ENCODE measurements at regions not wholly inside any gene's neighbourhood (a gene's known extent, or its start where the extent isn't known, plus 50 kb on each side); places are given as distances from the start of the nearest gene placed in this dataset.

- H3K79me2 ChIP-seq (ENCODE audit: low read depth) = no peaks in the 10 kb centered on the region
- H3K9me3 ChIP-seq (ENCODE audit: insufficient read depth, low read depth) = no peaks in the 10 kb centered on the region
- no peaks in the 10 kb centered on the region for H3K36me3 ChIP-seq (ENCODE audit: low read depth)
- no peak overlapping the region for H3K4me2 ChIP-seq
- H3K4me3 ChIP-seq = no peak overlapping the region
- no peaks in the 10 kb centered on the region for H4K20me1 ChIP-seq (ENCODE audit: insufficient read depth)
- H3K27me3 ChIP-seq (ENCODE audit: insufficient read depth, low read depth) = no peaks in the 10 kb centered on the region
- no peak overlapping the region for H2AFZ ChIP-seq
- H3K27ac ChIP-seq = no peak overlapping the region
- intact Hi-C loops (cut with micrococcal nuclease; ENCODE audit: unreplicated experiment) = no loop called here
- no peak for DNase-seq
- no peaks in the 10 kb centered on the region for H3K4me1 ChIP-seq (replicated peaks; ENCODE audit: insufficient read depth)
- ChIA-PET POLR2A (ENCODE audit: unreplicated experiment) (no interaction called here), CTCF (interaction anchor here (0.7 kb wide), 1 partner anchor 20 kb away, joined by 3 read pairs; no protein-coding TSS in a partner anchor)
- H3F3A ChIP-seq (ENCODE audit: insufficient read depth, low read depth) = no peaks in the 10 kb centered on the region
- TF ChIP-seq EZH2 (IDR thresholded peaks at IDR 0.05; ENCODE audit: low read depth) = no peak
- TF ChIP-seq CTCF (conservative IDR thresholded peaks at IDR 0.05) = no peak
- BruUV-seq (replicated peaks) = no TSS peak
- H3K9me2 ChIP-seq (ENCODE audit: insufficient read depth) = no peaks in the 10 kb centered on the region
Observed at GRCh38 chr15:35842631-35843030, 296.7 kb upstream of the DPH6 start.

GRCh38 chr15:35843498-35843897, 297.5 kb upstream of the DPH6 start:
- Histone ChIP-seq H3F3A (ENCODE audit: insufficient read depth, low read depth) (no peaks in the 10 kb centered on the region), H3K4me3 (no peak overlapping the region), H4K20me1 (ENCODE audit: insufficient read depth) (no peaks in the 10 kb centered on the region), H3K9me2 (ENCODE audit: insufficient read depth) (no peaks in the 10 kb centered on the region), H3K4me1 (replicated peaks; ENCODE audit: insufficient read depth) (no peaks in the 10 kb centered on the region), H3K79me2 (ENCODE audit: low read depth) (no peaks in the 10 kb centered on the region), H3K9me3 (ENCODE audit: insufficient read depth, low read depth) (no peaks in the 10 kb centered on the region), H3K27ac (no peak overlapping the region), H3K36me3 (ENCODE audit: low read depth) (no peaks in the 10 kb centered on the region), H3K4me2 (no peak overlapping the region), H2AFZ (no peak overlapping the region), H3K27me3 (ENCODE audit: insufficient read depth, low read depth) (no peaks in the 10 kb centered on the region)
- POLR2A ChIA-PET (ENCODE audit: unreplicated experiment) = no interaction called here
- intact Hi-C loops (cut with micrococcal nuclease; ENCODE audit: unreplicated experiment) = no loop called here
- CTCF ChIA-PET = no interaction called here
- TF ChIP-seq EZH2 (IDR thresholded peaks at IDR 0.05; ENCODE audit: low read depth) (no peak), CTCF (conservative IDR thresholded peaks at IDR 0.05) (no peak)
- BruUV-seq (replicated peaks) = no TSS peak
- DNase-seq = no peak

- Histone ChIP-seq H3K27me3 (ENCODE audit: insufficient read depth, low read depth) (no peaks in the 10 kb centered on the region), H3K4me2 (no peak overlapping the region), H3F3A (ENCODE audit: insufficient read depth, low read depth) (no peaks in the 10 kb centered on the region), H2AFZ (no peak overlapping the region), H3K9me2 (ENCODE audit: insufficient read depth) (no peaks in the 10 kb centered on the region), H3K9me3 (ENCODE audit: insufficient read depth, low read depth) (no peaks in the 10 kb centered on the region), H3K36me3 (ENCODE audit: low read depth) (no peaks in the 10 kb centered on the region), H3K4me1 (replicated peaks; ENCODE audit: insufficient read depth) (no peaks in the 10 kb centered on the region), H3K27ac (no peak overlapping the region), H3K4me3 (no peak overlapping the region), H3K79me2 (ENCODE audit: low read depth) (no peaks in the 10 kb centered on the region), H4K20me1 (ENCODE audit: insufficient read depth) (no peaks in the 10 kb centered on the region)
- TF ChIP-seq CTCF (conservative IDR thresholded peaks at IDR 0.05) (no peak), EZH2 (IDR thresholded peaks at IDR 0.05; ENCODE audit: low read depth) (no peak)
- ChIA-PET POLR2A (ENCODE audit: unreplicated experiment) (no interaction called here), CTCF (no interaction called here)
- no peak for DNase-seq
- intact Hi-C loops (cut with micrococcal nuclease; ENCODE audit: unreplicated experiment) = no loop called here
- BruUV-seq (replicated peaks) = no TSS peak
Observed at GRCh38 chr15:35850284-35850683, 304.3 kb upstream of the DPH6 start.

All from PC-9 (cell line).